PC-9 (cell line): ENCODE measurements at regions not wholly inside any gene's neighbourhood (a gene's known extent, or its start where the extent isn't known, plus 50 kb on each side); places are given as distances from the start of the nearest gene placed in this dataset.

Source experiments
- BruUV-seq: library from RNA; stranded (reverse); fragments of 400-500 nt; replicated peaks from 2 replicates; lab custom pipeline; 2021; lab: Mats Ljungman, UMichigan
- CTCF ChIA-PET: fragments of 300-600 bp; sonication (Branson Sonifier 250); formaldehyde crosslinking; loops from one replicate; lab custom pipeline; 2022; ENCODE audit warnings: antibody characterized with exemption; lab: Charles Lee
- POLR2A ChIA-PET: fragments of 300-600 bp; sonication (Branson Sonifier 250); formaldehyde crosslinking; loops from one replicate; lab custom pipeline; 2022; ENCODE audit warnings: antibody characterized with exemption; ENCODE audit not compliant: unreplicated experiment; lab: Charles Lee
- DNase-seq, 2 experiments: peaks; one replicate each; pipeline versions ENCODE4 v3.0.0 to v3.0.0-alpha.2; 2015 to 2022; ENCODE audit warnings: mixed read lengths in 1 of 2
- H2AFZ ChIP-seq: fragments of 200-600 bp; sonication (generic); 2 replicates; pipeline ENCODE4 v1.8.1; 2017; ENCODE audit warnings: antibody characterized with exemption
- H3F3A ChIP-seq: fragments of 200-600 bp; sonication (generic); 2 replicates; pipeline ENCODE4 v1.8.1; 2017; ENCODE audit warnings: antibody characterized with exemption, mild to moderate bottlenecking, low read depth; ENCODE audit not compliant: insufficient read depth
- H3K27ac ChIP-seq: fragments of 200-600 bp; sonication (generic); 2 replicates; pipeline ENCODE4 v1.6.1; 2016; ENCODE audit warnings: mixed run types
- H3K27me3 ChIP-seq: fragments of 200-600 bp; sonication (generic); 2 replicates; pipeline ENCODE4 v1.6.1; 2016; ENCODE audit warnings: low read depth, mixed run types; ENCODE audit not compliant: insufficient read depth
- H3K36me3 ChIP-seq: fragments of 200-600 bp; sonication (generic); 2 replicates; pipeline ENCODE4 v1.6.1; 2016; ENCODE audit warnings: low read depth, mixed run types
- H3K4me1 ChIP-seq: fragments of 200-600 bp; sonication (generic); replicated peaks from 2 replicates; pipeline ENCODE4 v1.6.1; 2016; ENCODE audit warnings: mixed run types; ENCODE audit not compliant: insufficient read depth
- H3K4me2 ChIP-seq: fragments of 200-600 bp; sonication (generic); 2 replicates; pipeline ENCODE4 v1.6.1; 2017; ENCODE audit warnings: mixed run types
- H3K4me3 ChIP-seq: fragments of 200-600 bp; sonication (generic); 2 replicates; pipeline ENCODE4 v1.6.1; 2016; ENCODE audit warnings: mixed run types
- H3K79me2 ChIP-seq: fragments of 200-600 bp; sonication (generic); 2 replicates; pipeline ENCODE4 v1.6.1; 2017; ENCODE audit warnings: low read depth, mixed run types
- H3K9me2 ChIP-seq: fragments of 200-600 bp; sonication (generic); 2 replicates; pipeline ENCODE4 v1.8.1; 2017; ENCODE audit warnings: mild to moderate bottlenecking; ENCODE audit not compliant: insufficient read depth
- H3K9me3 ChIP-seq: fragments of 200-600 bp; sonication (generic); 2 replicates; pipeline ENCODE4 v1.8.1; 2016; ENCODE audit warnings: low read depth; ENCODE audit not compliant: insufficient read depth
- H4K20me1 ChIP-seq: fragments of 200-600 bp; sonication (generic); 2 replicates; pipeline ENCODE4 v1.8.1; 2017; ENCODE audit not compliant: insufficient read depth
- EZH2 ChIP-seq: fragments of 200-600 bp; sonication (generic); IDR thresholded peaks from 2 replicates; pipeline ENCODE4 v1.8.0; 2017; ENCODE audit warnings: antibody characterized with exemption, low read depth
- intact Hi-C: fragments of 100-400 bp; cut with micrococcal nuclease; formaldehyde crosslinking; loops from one replicate; pipeline ENCODE4 v1.10.0; 2022; ENCODE audit not compliant: unreplicated experiment
- TF ChIP-seq, protein P1 (sequence below): fragments of 200-600 bp; sonication (generic); conservative IDR thresholded peaks from 2 replicates; pipeline ENCODE4 v1.6.1; 2017; ENCODE audit warnings: mixed run types, antibody characterized with exemption, mild to moderate bottlenecking, moderate library complexity

- H3F3A ChIP-seq: no peaks in the 10 kb centered on the region
- no peak overlapping the region for H3K27ac ChIP-seq
- H3K9me2 ChIP-seq: no peaks in the 10 kb centered on the region
- H3K9me3 ChIP-seq: no peaks in the 10 kb centered on the region
- H3K79me2 ChIP-seq: no peaks in the 10 kb centered on the region
- no peak overlapping the region for H3K4me3 ChIP-seq
- no peak for DNase-seq
- H3K4me2 ChIP-seq: no peak overlapping the region
- H3K4me1 ChIP-seq: no peaks in the 10 kb centered on the region
- CTCF ChIA-PET: no interaction called here
- no peaks in the 10 kb centered on the region for H3K27me3 ChIP-seq
- intact Hi-C loops: no loop called here
- no TSS peak for BruUV-seq
- no peaks in the 10 kb centered on the region for H4K20me1 ChIP-seq
- POLR2A ChIA-PET: no interaction called here
- H3K36me3 ChIP-seq: no peaks in the 10 kb centered on the region
- TF ChIP-seq, protein P1, sequence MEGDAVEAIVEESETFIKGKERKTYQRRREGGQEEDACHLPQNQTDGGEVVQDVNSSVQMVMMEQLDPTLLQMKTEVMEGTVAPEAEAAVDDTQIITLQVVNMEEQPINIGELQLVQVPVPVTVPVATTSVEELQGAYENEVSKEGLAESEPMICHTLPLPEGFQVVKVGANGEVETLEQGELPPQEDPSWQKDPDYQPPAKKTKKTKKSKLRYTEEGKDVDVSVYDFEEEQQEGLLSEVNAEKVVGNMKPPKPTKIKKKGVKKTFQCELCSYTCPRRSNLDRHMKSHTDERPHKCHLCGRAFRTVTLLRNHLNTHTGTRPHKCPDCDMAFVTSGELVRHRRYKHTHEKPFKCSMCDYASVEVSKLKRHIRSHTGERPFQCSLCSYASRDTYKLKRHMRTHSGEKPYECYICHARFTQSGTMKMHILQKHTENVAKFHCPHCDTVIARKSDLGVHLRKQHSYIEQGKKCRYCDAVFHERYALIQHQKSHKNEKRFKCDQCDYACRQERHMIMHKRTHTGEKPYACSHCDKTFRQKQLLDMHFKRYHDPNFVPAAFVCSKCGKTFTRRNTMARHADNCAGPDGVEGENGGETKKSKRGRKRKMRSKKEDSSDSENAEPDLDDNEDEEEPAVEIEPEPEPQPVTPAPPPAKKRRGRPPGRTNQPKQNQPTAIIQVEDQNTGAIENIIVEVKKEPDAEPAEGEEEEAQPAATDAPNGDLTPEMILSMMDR: no peak
- TF ChIP-seq EZH2: no peak
- no peak overlapping the region for H2AFZ ChIP-seq
Measured at GRCh38 chr4:115723621-115724020, 610.2 kb upstream of the NDST4 start.

- TF ChIP-seq, protein P1: no peak
- no peak for TF ChIP-seq EZH2
- POLR2A ChIA-PET: no interaction called here
- intact Hi-C loops: no loop called here
- no TSS peak for BruUV-seq
- no peaks in the 10 kb centered on the region for H3K79me2 ChIP-seq
- no peaks in the 10 kb centered on the region for H3K36me3 ChIP-seq
- CTCF ChIA-PET: no interaction called here
- no peaks in the 10 kb centered on the region for H3K9me2 ChIP-seq
- H3K4me1 ChIP-seq: no peaks in the 10 kb centered on the region
- no peak overlapping the region for H3K4me3 ChIP-seq
- H3F3A ChIP-seq: no peaks in the 10 kb centered on the region
- no peaks in the 10 kb centered on the region for H3K27me3 ChIP-seq
- peak in 1 of 2 experiments; percentile 32 for DNase-seq
- no peak overlapping the region for H3K27ac ChIP-seq
- no peaks in the 10 kb centered on the region for H4K20me1 ChIP-seq
- no peak overlapping the region for H2AFZ ChIP-seq
- H3K9me3 ChIP-seq: no peaks in the 10 kb centered on the region
- peak overlapping the region; percentile 10; the same call in 1 of the 2 replicates for H3K4me2 ChIP-seq
Measured at GRCh38 chr4:115720611-115721010, 607.2 kb upstream of the NDST4 start.

GRCh38 chr4:115711575-115711974, 598.2 kb upstream of the NDST4 start:
- no peak for TF ChIP-seq EZH2
- TF ChIP-seq, protein P1: no peak
- Histone ChIP-seq H4K20me1 (no peaks in the 10 kb centered on the region), H3F3A (no peaks in the 10 kb centered on the region), H3K9me2 (no peaks in the 10 kb centered on the region), H3K27ac (no peak overlapping the region), H3K27me3 (no peaks in the 10 kb centered on the region), H2AFZ (no peak overlapping the region), H3K36me3 (no peaks in the 10 kb centered on the region), H3K4me2 (no peak overlapping the region), H3K9me3 (no peaks in the 10 kb centered on the region), H3K4me1 (no peaks in the 10 kb centered on the region), H3K4me3 (no peak overlapping the region), H3K79me2 (no peaks in the 10 kb centered on the region)
- no TSS peak for BruUV-seq
- intact Hi-C loops: no loop called here
- DNase-seq: no peak
- POLR2A ChIA-PET: no interaction called here
- CTCF ChIA-PET: no interaction called here
